ENCODE measurements at regions not wholly inside any gene's neighbourhood (a gene's known extent, or its start where the extent isn't known, plus 50 kb on each side); places are given as distances from the start of the nearest gene placed in this dataset.

GRCh38 chr9:129362287-129363000 lies 184.4 kb upstream of the IER5L start:
- in situ Hi-C loops (cut with HindIII; ENCODE audit: low pct_ligation_motif_present, low sequenced_read_pairs) = no loop called here
- DNase-seq = no peak
- Histone ChIP-seq H3K36me3 (replicated peaks) (no peaks in the 10 kb centered on the region), H3K27me3 (replicated peaks) (no peaks in the 10 kb centered on the region), H3K4me3 (ENCODE audit: low read depth, low read length) (no peak overlapping the region), H3K27ac (no peak overlapping the region)
- no peak for TF ChIP-seq CTCF (IDR thresholded peaks at IDR 0.05; ENCODE audit: low read depth, low read length, missing control alignments)

- in situ Hi-C loops (cut with HindIII; ENCODE audit: low pct_ligation_motif_present, low sequenced_read_pairs) = no loop called here
- no peak overlapping the region for H3K4me3 ChIP-seq (ENCODE audit: low read depth, low read length)
- no peaks in the 10 kb centered on the region for H3K27me3 ChIP-seq (replicated peaks)
- H3K36me3 ChIP-seq (replicated peaks) = no peaks in the 10 kb centered on the region
- H3K27ac ChIP-seq = no peak overlapping the region
- TF ChIP-seq CTCF (IDR thresholded peaks at IDR 0.05; ENCODE audit: low read depth, low read length, missing control alignments) = no peak
- no peak for DNase-seq
Observed at GRCh38 chr9:129361196-129361595, 183.1 kb upstream of the IER5L start.

- Histone ChIP-seq H3K27me3 (replicated peaks) (no peaks in the 10 kb centered on the region), H3K4me3 (ENCODE audit: low read depth, low read length) (no peak overlapping the region), H3K36me3 (replicated peaks) (no peaks in the 10 kb centered on the region), H3K27ac (no peak overlapping the region)
- no peak for DNase-seq
- TF ChIP-seq CTCF (IDR thresholded peaks at IDR 0.05; ENCODE audit: low read depth, low read length, missing control alignments) = no peak
- in situ Hi-C loops (cut with HindIII; ENCODE audit: low pct_ligation_motif_present, low sequenced_read_pairs) = no loop called here
Observed at GRCh38 chr9:129359916-129360536, 182.0 kb upstream of the IER5L start.

- no peak for TF ChIP-seq CTCF (IDR thresholded peaks at IDR 0.05; ENCODE audit: low read depth, low read length, missing control alignments)
- H3K4me3 ChIP-seq (ENCODE audit: low read depth, low read length) = no peak overlapping the region
- no peaks in the 10 kb centered on the region for H3K36me3 ChIP-seq (replicated peaks)
- H3K27me3 ChIP-seq (replicated peaks) = no peaks in the 10 kb centered on the region
- no peak for DNase-seq
- in situ Hi-C loops (cut with HindIII; ENCODE audit: low pct_ligation_motif_present, low sequenced_read_pairs) = no loop called here
- no peak overlapping the region for H3K27ac ChIP-seq
Observed at GRCh38 chr9:129359162-129359811, 181.2 kb upstream of the IER5L start.

GRCh38 chr9:129358621-129359154 lies 180.6 kb upstream of the IER5L start:
- no peak for TF ChIP-seq CTCF (IDR thresholded peaks at IDR 0.05; ENCODE audit: low read depth, low read length, missing control alignments)
- Histone ChIP-seq H3K27ac (no peak overlapping the region), H3K36me3 (replicated peaks) (no peaks in the 10 kb centered on the region), H3K27me3 (replicated peaks) (no peaks in the 10 kb centered on the region), H3K4me3 (ENCODE audit: low read depth, low read length) (no peak overlapping the region)
- no peak for DNase-seq
- in situ Hi-C loops (cut with HindIII; ENCODE audit: low pct_ligation_motif_present, low sequenced_read_pairs) = no loop called here

Measured in brain microvascular endothelial cell (primary cell).